ENCODE measurements at regions not wholly inside any gene's neighbourhood (a gene's known extent, or its start where the extent isn't known, plus 50 kb on each side); places are given as distances from the start of the nearest gene placed in this dataset.

- TF ChIP-seq CTCF (IDR thresholded peaks at IDR 0.05) (no peak), POLR2A (IDR thresholded peaks at IDR 0.05) (no peak), EP300 (IDR thresholded peaks at IDR 0.05) (no peak)
- Histone ChIP-seq H3K36me3 (no peaks in the 10 kb centered on the region), H3K27ac (no peak overlapping the region), H3K27me3 (no peaks in the 10 kb centered on the region), H3K4me3 (no peak overlapping the region), H3K4me1 (no peaks in the 10 kb centered on the region), H3K9me3 (no peaks in the 10 kb centered on the region)
- no peak for DNase-seq (ENCODE audit: low spot score in 2 of 2)
- WGBS, 2 donors = 71 to 74% methylated on average over 3 of the region's 3 CpGs
Measured at GRCh38 chr3:165382672-165383071, 186.5 kb upstream of the SLITRK3 start.

- no peak overlapping the region for H3K4me3 ChIP-seq
- H3K9me3 ChIP-seq = no peaks in the 10 kb centered on the region
- H3K27ac ChIP-seq = no peak overlapping the region
- H3K36me3 ChIP-seq = no peaks in the 10 kb centered on the region
- no peaks in the 10 kb centered on the region for H3K27me3 ChIP-seq
- no peak for DNase-seq (ENCODE audit: low spot score in 2 of 2)
- no peaks in the 10 kb centered on the region for H3K4me1 ChIP-seq
- 18 to 27% methylated on average over 2 of the region's 2 CpGs for WGBS, 2 donors
- TF ChIP-seq POLR2A (IDR thresholded peaks at IDR 0.05) (no peak), CTCF (IDR thresholded peaks at IDR 0.05) (no peak), EP300 (IDR thresholded peaks at IDR 0.05) (no peak)
Measured at GRCh38 chr3:165378761-165379160, 182.6 kb upstream of the SLITRK3 start.

- TF ChIP-seq EP300 (IDR thresholded peaks at IDR 0.05) = no peak
- TF ChIP-seq POLR2A (IDR thresholded peaks at IDR 0.05) = no peak
- no peak for TF ChIP-seq CTCF (IDR thresholded peaks at IDR 0.05)
- Histone ChIP-seq H3K9me3 (no peaks in the 10 kb centered on the region), H3K27ac (no peak overlapping the region), H3K4me1 (no peaks in the 10 kb centered on the region), H3K4me3 (no peak overlapping the region), H3K36me3 (no peaks in the 10 kb centered on the region), H3K27me3 (no peaks in the 10 kb centered on the region)
- 57 to 60% methylated on average over 3 of the region's 3 CpGs for WGBS, 2 donors
- DNase-seq (ENCODE audit: low spot score in 2 of 2) = no peak
Measured at GRCh38 chr3:165359005-165359404, 162.8 kb upstream of the SLITRK3 start.

- DNase-seq (ENCODE audit: low spot score in 2 of 2) = no peak
- no peak overlapping the region for H3K27ac ChIP-seq
- no peaks in the 10 kb centered on the region for H3K27me3 ChIP-seq
- WGBS, 2 donors = 91 to 92% methylated on average over 5 of the region's 5 CpGs
- no peaks in the 10 kb centered on the region for H3K36me3 ChIP-seq
- H3K4me1 ChIP-seq = no peaks in the 10 kb centered on the region
- no peaks in the 10 kb centered on the region for H3K9me3 ChIP-seq
- no peak overlapping the region for H3K4me3 ChIP-seq
- TF ChIP-seq EP300 (IDR thresholded peaks at IDR 0.05) = no peak
- no peak for TF ChIP-seq POLR2A (IDR thresholded peaks at IDR 0.05)
- TF ChIP-seq CTCF (IDR thresholded peaks at IDR 0.05) = no peak
Measured at GRCh38 chr3:165355316-165355715, 159.1 kb upstream of the SLITRK3 start.

- H3K4me3 ChIP-seq = no peak overlapping the region
- WGBS, 2 donors = 59 to 63% methylated on average over 4 of the region's 4 CpGs
- H3K36me3 ChIP-seq = no peaks in the 10 kb centered on the region
- no peaks in the 10 kb centered on the region for H3K4me1 ChIP-seq
- no peak for DNase-seq (ENCODE audit: low spot score in 2 of 2)
- H3K9me3 ChIP-seq = no peaks in the 10 kb centered on the region
- H3K27ac ChIP-seq = no peak overlapping the region
- TF ChIP-seq CTCF (IDR thresholded peaks at IDR 0.05) (no peak), EP300 (IDR thresholded peaks at IDR 0.05) (no peak), POLR2A (IDR thresholded peaks at IDR 0.05) (no peak)
- H3K27me3 ChIP-seq = no peaks in the 10 kb centered on the region
Measured at GRCh38 chr3:165347526-165347925, 151.3 kb upstream of the SLITRK3 start.

Measured in tibial nerve (tissue), 4 donors.